Neural cell (in vitro differentiated cells): ENCODE measurements at regions not wholly inside any gene's neighbourhood (a gene's known extent, or its start where the extent isn't known, plus 50 kb on each side); places are given as distances from the start of the nearest gene placed in this dataset.

Experiments
- POLR2AphosphoS5 ChIP-seq: IDR thresholded peaks from 2 replicates; pipeline ENCODE4 v1.6.1; 2012
- RAD21 ChIP-seq: fragments of 450-650 bp; conservative IDR thresholded peaks from 2 replicates; pipeline ENCODE4 v1.6.1; 2014; ENCODE audit warnings: antibody characterized with exemption, mild to moderate bottlenecking, moderate library complexity
- SMC3 ChIP-seq: fragments of 450-650 bp; conservative IDR thresholded peaks from 2 replicates; pipeline ENCODE4 v1.6.1; 2014; ENCODE audit warnings: antibody characterized with exemption, mild to moderate bottlenecking, moderate library complexity; ENCODE audit not compliant: poor library complexity
- TF ChIP-seq, protein P1 (sequence below): fragments of 450-650 bp; IDR thresholded peaks from 2 replicates; pipeline ENCODE4 v1.5.1; 2014; ENCODE audit warnings: antibody characterized with exemption, mild to moderate bottlenecking, moderate library complexity; ENCODE audit not compliant: poor library complexity, severe bottlenecking

DNA sequence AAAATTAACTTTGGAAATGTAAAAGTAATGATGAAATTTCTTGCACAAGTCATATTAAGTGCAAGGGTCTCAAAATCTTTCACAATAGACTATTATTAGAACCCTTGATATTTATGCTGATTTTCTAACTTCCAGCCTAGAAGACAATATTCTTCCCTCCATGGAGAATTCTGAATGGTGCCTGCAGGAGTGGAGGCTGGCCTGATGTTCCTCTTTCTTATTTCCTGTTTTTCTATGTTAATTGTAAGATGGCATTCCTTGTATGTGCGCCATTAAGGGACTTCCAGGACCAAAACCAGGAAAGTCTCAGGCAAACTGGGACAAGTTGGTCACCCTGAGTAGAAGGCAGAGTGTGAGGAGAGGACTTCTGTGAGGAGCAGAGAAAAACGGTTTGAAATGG is 294.9 kb downstream of the DLEU7 start:
- TF ChIP-seq RAD21 (no peak), POLR2AphosphoS5 (no peak), SMC3 (no peak)
- TF ChIP-seq, protein P1, sequence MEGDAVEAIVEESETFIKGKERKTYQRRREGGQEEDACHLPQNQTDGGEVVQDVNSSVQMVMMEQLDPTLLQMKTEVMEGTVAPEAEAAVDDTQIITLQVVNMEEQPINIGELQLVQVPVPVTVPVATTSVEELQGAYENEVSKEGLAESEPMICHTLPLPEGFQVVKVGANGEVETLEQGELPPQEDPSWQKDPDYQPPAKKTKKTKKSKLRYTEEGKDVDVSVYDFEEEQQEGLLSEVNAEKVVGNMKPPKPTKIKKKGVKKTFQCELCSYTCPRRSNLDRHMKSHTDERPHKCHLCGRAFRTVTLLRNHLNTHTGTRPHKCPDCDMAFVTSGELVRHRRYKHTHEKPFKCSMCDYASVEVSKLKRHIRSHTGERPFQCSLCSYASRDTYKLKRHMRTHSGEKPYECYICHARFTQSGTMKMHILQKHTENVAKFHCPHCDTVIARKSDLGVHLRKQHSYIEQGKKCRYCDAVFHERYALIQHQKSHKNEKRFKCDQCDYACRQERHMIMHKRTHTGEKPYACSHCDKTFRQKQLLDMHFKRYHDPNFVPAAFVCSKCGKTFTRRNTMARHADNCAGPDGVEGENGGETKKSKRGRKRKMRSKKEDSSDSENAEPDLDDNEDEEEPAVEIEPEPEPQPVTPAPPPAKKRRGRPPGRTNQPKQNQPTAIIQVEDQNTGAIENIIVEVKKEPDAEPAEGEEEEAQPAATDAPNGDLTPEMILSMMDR = no peak
